GM06990 (cell line): ENCODE measurements at regions not wholly inside any gene's neighbourhood (a gene's known extent, or its start where the extent isn't known, plus 50 kb on each side); places are given as distances from the start of the nearest gene placed in this dataset.

Experiments used
- DNase-seq: peaks from one replicate; pipeline ENCODE4 v3.0.0-alpha.2; 2011; ENCODE audit not compliant: insufficient read length; ENCODE audit errors: extremely low read depth
- H3K27me3 ChIP-seq: replicated peaks from 2 replicates; pipeline ENCODE4 v1.6.0; 2011; ENCODE audit warnings: low read length; ENCODE audit not compliant: control insufficient read depth, insufficient read depth
- H3K36me3 ChIP-seq: 2 replicates; pipeline ENCODE4 v1.5.1; 2011; ENCODE audit warnings: low read length; ENCODE audit not compliant: control insufficient read depth, insufficient read depth
- H3K4me3 ChIP-seq: replicated peaks from 2 replicates; pipeline ENCODE4 v1.5.1; 2011; ENCODE audit warnings: low read depth, mild to moderate bottlenecking, control low read depth, low read length
- CTCF ChIP-seq: IDR thresholded peaks from 2 replicates; pipeline ENCODE4 v1.5.1; 2011; ENCODE audit warnings: low read length, control low read depth, mild to moderate bottlenecking, inconsistent platforms; ENCODE audit not compliant: insufficient read depth, poor library complexity, severe bottlenecking

- H3K36me3 ChIP-seq = no peaks in the 10 kb centered on the region
- DNase-seq = no peak
- no peak for TF ChIP-seq CTCF
Measured at GRCh38 chr16:52874042-52874441, 178.7 kb downstream of the CHD9NB start.

GRCh38 chr16:52872731-52873130 is 180.0 kb downstream of the CHD9NB start:
- H3K27me3 ChIP-seq = no peaks in the 10 kb centered on the region
- no peak for TF ChIP-seq CTCF
- H3K36me3 ChIP-seq = no peaks in the 10 kb centered on the region
- H3K4me3 ChIP-seq = no peak overlapping the region
- DNase-seq = no peak

More at GRCh38 chr16:52874042-52874441, 178.7 kb downstream of the CHD9NB start:
- Histone ChIP-seq H3K27me3 (no peaks in the 10 kb centered on the region), H3K4me3 (no peak overlapping the region)

GRCh38 chr16:52871481-52871880 is 181.2 kb downstream of the CHD9NB start:
- H3K4me3 ChIP-seq = no peak overlapping the region
- no peak for TF ChIP-seq CTCF
- no peak for DNase-seq
- H3K36me3 ChIP-seq = no peaks in the 10 kb centered on the region
- no peaks in the 10 kb centered on the region for H3K27me3 ChIP-seq

- no peak for TF ChIP-seq CTCF
- Histone ChIP-seq H3K36me3 (no peaks in the 10 kb centered on the region), H3K4me3 (no peak overlapping the region), H3K27me3 (no peaks in the 10 kb centered on the region)
- no peak for DNase-seq
Measured at GRCh38 chr16:52869243-52869642, 183.5 kb downstream of the CHD9NB start.

- Histone ChIP-seq H3K27me3 (no peaks in the 10 kb centered on the region), H3K4me3 (no peak overlapping the region), H3K36me3 (no peaks in the 10 kb centered on the region)
- no peak for DNase-seq
- no peak for TF ChIP-seq CTCF
Measured at GRCh38 chr16:52863000-52863399, 189.7 kb downstream of the CHD9NB start.

GRCh38 chr16:52861614-52862022 is 191.1 kb downstream of the CHD9NB start:
- no peak for TF ChIP-seq CTCF
- no peak overlapping the region for H3K4me3 ChIP-seq
- H3K27me3 ChIP-seq = no peaks in the 10 kb centered on the region
- no peaks in the 10 kb centered on the region for H3K36me3 ChIP-seq
- no peak for DNase-seq
